H1 (cell line): ENCODE measurements at regions not wholly inside any gene's neighbourhood (a gene's known extent, or its start where the extent isn't known, plus 50 kb on each side); places are given as distances from the start of the nearest gene placed in this dataset.

Source experiments
- CTCF ChIA-PET: fragments of 300-600 bp; sonication (Branson Sonifier 250); formaldehyde crosslinking; loops from one replicate; lab custom pipeline; 2021; ENCODE audit not compliant: partially characterized antibody; lab: Charles Lee
- POLR2A ChIA-PET: fragments of 300-600 bp; sonication (Branson Sonifier 250); formaldehyde crosslinking; loops from one replicate; lab custom pipeline; 2021; ENCODE audit warnings: inconsistent platforms; ENCODE audit not compliant: partially characterized antibody; lab: Charles Lee
- DNase-seq, 2 experiments: peaks; one replicate each; pipeline versions ENCODE4 v3.0.0 to v3.0.0-alpha.2; 2010 to 2022; ENCODE audit warnings: low spot score in 2 of 2, low read depth in 1 of 2, mixed read lengths in 1 of 2
- FAIRE-seq: peaks from 2 replicates; lab custom pipeline; 2011; peaks lifted over from hg19 to GRCh38; lab: Jason Lieb, UNC
- H2AFZ ChIP-seq: 2 replicates; pipeline ENCODE4 v1.8.1; 2012; ENCODE audit warnings: low read length, inconsistent platforms
- H2AK5ac ChIP-seq: 2 replicates; pipeline ENCODE4 v1.6.1; 2013; ENCODE audit warnings: low read depth, low read length
- H2BK120ac ChIP-seq: replicated peaks from 2 replicates; pipeline ENCODE3; 2013; ENCODE audit warnings: low read depth, low read length, inconsistent platforms
- H2BK12ac ChIP-seq: 2 replicates; pipeline ENCODE4 v1.6.1; 2013; ENCODE audit warnings: low read depth, low read length
- H2BK15ac ChIP-seq: 2 replicates; pipeline ENCODE4 v1.6.1; 2013; ENCODE audit warnings: low read length
- H2BK20ac ChIP-seq: 2 replicates; pipeline ENCODE4 v1.6.1; 2013; ENCODE audit warnings: low read length
- H2BK5ac ChIP-seq: 2 replicates; pipeline ENCODE4 v1.6.1; 2013; ENCODE audit warnings: low read depth, low read length
- H3K14ac ChIP-seq: 2 replicates; pipeline ENCODE4 v1.6.1; 2013; ENCODE audit warnings: inconsistent platforms; ENCODE audit not compliant: insufficient read length
- H3K18ac ChIP-seq: 2 replicates; pipeline ENCODE4 v1.6.1; 2013; ENCODE audit warnings: low read length; ENCODE audit errors: extremely low read depth
- H3K23ac ChIP-seq: 2 replicates; pipeline ENCODE4 v1.6.1; 2013; ENCODE audit warnings: inconsistent platforms; ENCODE audit not compliant: insufficient read length
- H3K23me2 ChIP-seq: 2 replicates; pipeline ENCODE4 v1.6.1; 2013; ENCODE audit warnings: low read depth, low read length
- H3K27ac ChIP-seq: 2 replicates; pipeline ENCODE4 v1.6.1; 2011; ENCODE audit warnings: low read depth, low read length, inconsistent platforms
- H3K27me3 ChIP-seq, 4 experiments: replicated peaks in 1 of 4; 1 replicate in 1 of 4; 2 replicates in 3 of 4; pipeline versions ENCODE4 v1.6.1 to v1.8.1; 2011 to 2013; ENCODE audit warnings: low read length in 3 of 4, mild to moderate bottlenecking in 3 of 4, inconsistent platforms in 2 of 4, mixed read lengths in 2 of 4, moderate library complexity in 1 of 4; ENCODE audit not compliant: control insufficient read depth in 3 of 4, insufficient read depth in 3 of 4; ENCODE audit errors: extremely low read depth in 1 of 4
- H3K36me3 ChIP-seq, 4 experiments: 2 replicates each; pipeline versions ENCODE4 v1.6.1 to v1.8.1; 2011 to 2013; ENCODE audit warnings: mild to moderate bottlenecking in 4 of 4, low read length in 3 of 4, moderate library complexity in 2 of 4, control low read depth in 1 of 4, inconsistent platforms in 1 of 4; ENCODE audit not compliant: insufficient read depth in 4 of 4, control insufficient read depth in 2 of 4
- H3K4ac ChIP-seq: replicated peaks from 2 replicates; pipeline ENCODE3; 2013; ENCODE audit warnings: low read length, low read depth, mixed read lengths, inconsistent platforms; ENCODE audit not compliant: insufficient read length
- H3K4me1 ChIP-seq, 4 experiments: replicated peaks in 1 of 4; 1 replicate in 1 of 4; 2 replicates in 3 of 4; pipeline versions ENCODE4 v1.6.1 to v1.8.1; 2011 to 2013; ENCODE audit warnings: low read length in 3 of 4, inconsistent platforms in 2 of 4, mixed read lengths in 1 of 4; ENCODE audit not compliant: insufficient read depth in 4 of 4, control insufficient read depth in 3 of 4
- H3K4me2 ChIP-seq, 2 experiments: 2 replicates each; pipeline versions ENCODE4 v1.6.1 to v1.8.1; 2011 to 2013; ENCODE audit warnings: low read depth in 2 of 2, low read length in 2 of 2, control low read depth in 1 of 2, inconsistent platforms in 1 of 2, mild to moderate bottlenecking in 1 of 2; ENCODE audit not compliant: insufficient read depth in 1 of 2
- H3K4me3 ChIP-seq, 4 experiments: fragments of 200-600, 300-600 bp in 1 of 4; sonication (generic), shearing (Covaris generic), sonication (Bioruptor Twin) in 1 of 4; 2 replicates each; pipeline versions ENCODE4 v1.5.1 to v1.8.1; 2011 to 2016; ENCODE audit warnings: low read length in 4 of 4, low read depth in 3 of 4, control low read depth in 2 of 4, inconsistent platforms in 2 of 4, mild to moderate bottlenecking in 2 of 4, mixed read lengths in 1 of 4, moderate library complexity in 1 of 4; ENCODE audit not compliant: insufficient read depth in 2 of 4; ENCODE audit errors: extremely low read depth in 1 of 4
- H3K56ac ChIP-seq: replicated peaks from 2 replicates; pipeline ENCODE3; 2013; ENCODE audit warnings: low read depth, mild to moderate bottlenecking, mixed read lengths, low read length, inconsistent platforms; ENCODE audit not compliant: insufficient read length
- H3K79me1 ChIP-seq: 2 replicates; pipeline ENCODE4 v1.6.1; 2013; ENCODE audit warnings: low read depth, low read length, control low read depth
- H3K79me2 ChIP-seq, 2 experiments: 2 replicates each; pipeline versions ENCODE4 v1.6.1 to v1.8.1; 2012 to 2013; ENCODE audit warnings: low read length in 2 of 2, mild to moderate bottlenecking in 2 of 2, inconsistent platforms in 1 of 2; ENCODE audit not compliant: insufficient read depth in 2 of 2, control insufficient read depth in 1 of 2
- H3K9ac ChIP-seq, 4 experiments: replicated peaks in 1 of 4; 1 replicate in 1 of 4; 2 replicates in 3 of 4; pipeline versions ENCODE4 v1.6.1 to v1.8.1; 2011 to 2013; ENCODE audit warnings: low read depth in 3 of 4, low read length in 3 of 4, control low read depth in 2 of 4, mild to moderate bottlenecking in 2 of 4, moderate library complexity in 2 of 4, inconsistent platforms in 1 of 4; ENCODE audit errors: extremely low read depth in 1 of 4
- H3K9me3 ChIP-seq, 2 experiments: 2 replicates each; pipeline versions ENCODE4 v1.6.1 to v1.8.1; 2012 to 2013; ENCODE audit warnings: mild to moderate bottlenecking in 2 of 2, moderate library complexity in 2 of 2, control low read depth in 1 of 2, inconsistent platforms in 1 of 2, low read depth in 1 of 2, low read length in 1 of 2, mixed read lengths in 1 of 2; ENCODE audit not compliant: insufficient read depth in 2 of 2
- H4K20me1 ChIP-seq, 2 experiments: replicated peaks in 1 of 2; 2 replicates each; pipeline versions ENCODE3 to v1.8.1; 2011 to 2013; ENCODE audit warnings: inconsistent platforms in 2 of 2, low read length in 2 of 2, mild to moderate bottlenecking in 1 of 2; ENCODE audit not compliant: insufficient read depth in 2 of 2, control insufficient read depth in 1 of 2
- H4K5ac ChIP-seq: 2 replicates; pipeline ENCODE4 v1.6.1; 2013; ENCODE audit warnings: low read length, low read depth, mixed read lengths, inconsistent platforms; ENCODE audit not compliant: insufficient read length
- H4K8ac ChIP-seq: 2 replicates; pipeline ENCODE4 v1.8.0; 2013; ENCODE audit warnings: mild to moderate bottlenecking, moderate library complexity, low read length, inconsistent platforms; ENCODE audit not compliant: insufficient read depth; ENCODE audit errors: extremely low read depth
- H4K91ac ChIP-seq: replicated peaks from 2 replicates; pipeline ENCODE3; 2013; ENCODE audit warnings: low read length, mixed read lengths, inconsistent platforms; ENCODE audit not compliant: insufficient read length
- CBX8 ChIP-seq: fragments of 300-800, 300-1000 bp; sonication (generic); IDR thresholded peaks from 2 replicates; pipeline ENCODE4 v1.7.1; 2016; ENCODE audit warnings: low read depth, low read length, borderline replicate concordance
- CEBPB ChIP-seq: IDR thresholded peaks from 2 replicates; pipeline ENCODE4 v1.6.1; 2012; ENCODE audit warnings: low read depth, low read length
- EGR1 ChIP-seq: IDR thresholded peaks from 2 replicates; pipeline ENCODE4 v1.6.1; 2011; ENCODE audit warnings: low read depth, low read length, borderline replicate concordance
- EZH2 ChIP-seq: fragments of 200-600 bp; sonication (generic); IDR thresholded peaks from 2 replicates; pipeline ENCODE4 v1.7.1; 2012; ENCODE audit warnings: low read depth, mild to moderate bottlenecking, moderate library complexity, low read length, inconsistent platforms; ENCODE audit not compliant: severe bottlenecking
- HDAC2 ChIP-seq, 2 experiments: fragments of 300-600 bp in 1 of 2; sonication (generic) in 1 of 2; IDR thresholded peaks; 2 replicates each; pipeline ENCODE4 v1.6.1; 2011 to 2012; ENCODE audit warnings: low read depth in 2 of 2, low read length in 2 of 2, mild to moderate bottlenecking in 2 of 2, moderate library complexity in 2 of 2, borderline replicate concordance in 1 of 2, inconsistent platforms in 1 of 2
- JUN ChIP-seq: IDR thresholded peaks from 2 replicates; pipeline ENCODE4 v1.6.1; 2011; ENCODE audit warnings: low read depth, mild to moderate bottlenecking, improper control_type of control experiment, low read length
- POLR2A ChIP-seq, 2 experiments: IDR thresholded peaks; 1 replicate in 1 of 2; 2 replicates in 1 of 2; pipeline ENCODE4 v1.6.1; 2011; ENCODE audit warnings: low read depth in 2 of 2, low read length in 2 of 2, mild to moderate bottlenecking in 2 of 2; ENCODE audit errors: control extremely low read depth in 1 of 2
- RXRA ChIP-seq: IDR thresholded peaks from 2 replicates; pipeline ENCODE4 v1.6.1; 2011; ENCODE audit warnings: low read depth, mild to moderate bottlenecking, low read length, moderate library complexity; ENCODE audit not compliant: insufficient read depth
- SIN3A ChIP-seq, 2 experiments: IDR thresholded peaks in 1 of 2; conservative IDR thresholded peaks in 1 of 2; 2 replicates each; pipeline ENCODE4 v1.6.1; 2011 to 2012; ENCODE audit warnings: low read length in 2 of 2, improper control_type of control experiment in 1 of 2, low read depth in 1 of 2, mild to moderate bottlenecking in 1 of 2
- SIX5 ChIP-seq: IDR thresholded peaks from 2 replicates; pipeline ENCODE4 v1.6.1; 2011; ENCODE audit warnings: mild to moderate bottlenecking, low read depth, low read length
- SP2 ChIP-seq: IDR thresholded peaks from 2 replicates; pipeline ENCODE4 v1.6.1; 2012; ENCODE audit warnings: mild to moderate bottlenecking, low read length, inconsistent platforms
- SP4 ChIP-seq: IDR thresholded peaks from 2 replicates; pipeline ENCODE4 v1.6.1; 2012; ENCODE audit warnings: low read length, inconsistent platforms
- ZNF274 ChIP-seq: IDR thresholded peaks from 2 replicates; pipeline ENCODE4 v1.7.0; 2012; ENCODE audit warnings: low read length, borderline replicate concordance; ENCODE audit errors: extremely low read depth
- WGBS, 2 experiments: shearing (Covaris generic) in 1 of 2; methylation state at CpG; one replicate each; pipeline versions ENCODE4 v1.1.6 to v1.1.7; 2013 to 2015; ENCODE audit warnings: low lambda C conversion rate in 2 of 2, mixed read lengths in 2 of 2, inconsistent platforms in 1 of 2, low coverage in 1 of 2, missing lambda C conversion rate in 1 of 2; ENCODE audit not compliant: insufficient replicate concordance in 2 of 2, insufficient coverage in 1 of 2, insufficient read length in 1 of 2; ENCODE audit errors: extremely low coverage in 1 of 2, missing lambda C conversion rate in 1 of 2; 5-methylcytosine and 5-hydroxymethylcytosine counted together
- TF ChIP-seq, protein P1 (sequence below): IDR thresholded peaks from 2 replicates; pipeline ENCODE4 v1.6.1; 2012; ENCODE audit warnings: inconsistent platforms

DNA sequence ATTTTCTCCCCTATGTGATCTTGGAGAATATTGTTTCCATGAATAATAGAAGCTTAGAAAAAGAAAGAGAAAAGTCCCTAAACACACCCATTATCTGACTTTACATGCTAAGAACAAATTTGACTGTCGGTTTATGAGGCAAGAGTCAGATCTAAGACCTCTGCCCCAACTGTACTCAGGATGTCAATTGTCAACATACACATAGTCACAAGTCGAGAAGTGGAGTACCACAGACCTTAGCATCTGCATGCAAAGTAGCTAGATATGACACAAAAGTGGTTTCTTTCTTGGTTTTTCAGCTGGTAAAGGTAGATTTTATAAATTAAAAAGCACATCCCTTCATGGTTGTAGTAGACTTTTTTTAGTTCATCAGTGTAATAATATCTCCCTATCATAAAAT is 97.2 kb upstream of the DPYD start:
- Histone ChIP-seq H2AK5ac (no peak overlapping the region), H3K27me3 (no peaks in the 10 kb centered on the region), H2BK120ac (no peak overlapping the region), H3K9ac (no peak overlapping the region), H2BK15ac (no peak overlapping the region), H3K4ac (no peak overlapping the region), H3K9me3 (no peaks in the 10 kb centered on the region), H4K91ac (no peak overlapping the region), H3K4me1 (no peaks in the 10 kb centered on the region), H4K5ac (no peak overlapping the region), H2BK12ac (no peak overlapping the region), H2BK5ac (no peak overlapping the region), H3K14ac (no peak overlapping the region), H3K23ac (no peak overlapping the region), H3K79me1 (no peaks in the 10 kb centered on the region), H2AFZ (no peak overlapping the region), H3K4me2 (no peak overlapping the region), H3K18ac (no peak overlapping the region), H3K56ac (no peak overlapping the region), H4K8ac (no peak overlapping the region), H3K79me2 (no peaks in the 10 kb centered on the region), H4K20me1 (no peaks in the 10 kb centered on the region), H3K36me3 (no peaks in the 10 kb centered on the region), H2BK20ac (no peak overlapping the region), H3K27ac (no peak overlapping the region), H3K23me2 (no peaks in the 10 kb centered on the region), H3K4me3 (no peak overlapping the region)
- 85% methylated on average over 2 of the region's 2 CpGs; no CpG with 5 or more reads in 1 of the 2 experiments for WGBS, 2 experiments
- ChIA-PET POLR2A (no interaction called here), CTCF (interaction anchor here (1.0 kb wide), 1 partner anchor 817 kb away, joined by 3 read pairs; no protein-coding TSS in a partner anchor)
- FAIRE-seq, result no peak
- no peak for DNase-seq
- no peak for TF ChIP-seq ZNF274
- TF ChIP-seq SIN3A (conservative IDR thresholded peaks at IDR 0.05 in 1 of 2, IDR thresholded peaks at IDR 0.05 in 1 of 2; ENCODE audit: low read depth in 1 of 2, low read length in 2 of 2), result no peak
- no peak for TF ChIP-seq CEBPB
- TF ChIP-seq EZH2, result no peak
- no peak for TF ChIP-seq POLR2A (IDR thresholded peaks at IDR 0.05; ENCODE audit: control extremely low read depth in 1 of 2, low read depth in 2 of 2, low read length in 2 of 2)
- no peak for TF ChIP-seq SP4
- TF ChIP-seq SIX5, result no peak
- TF ChIP-seq RXRA, result no peak
- no peak for TF ChIP-seq HDAC2 (IDR thresholded peaks at IDR 0.05; ENCODE audit: borderline replicate concordance in 1 of 2, low read depth in 2 of 2, low read length in 2 of 2)
- TF ChIP-seq, protein P1, sequence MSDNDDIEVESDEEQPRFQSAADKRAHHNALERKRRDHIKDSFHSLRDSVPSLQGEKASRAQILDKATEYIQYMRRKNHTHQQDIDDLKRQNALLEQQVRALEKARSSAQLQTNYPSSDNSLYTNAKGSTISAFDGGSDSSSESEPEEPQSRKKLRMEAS, result no peak
- TF ChIP-seq JUN, result no peak
- TF ChIP-seq CBX8, result no peak
- TF ChIP-seq SP2, result no peak
- TF ChIP-seq EGR1, result no peak
